Mucosa of rectum (tissue), 2 donors: ENCODE measurements at regions not wholly inside any gene's neighbourhood (a gene's known extent, or its start where the extent isn't known, plus 50 kb on each side); places are given as distances from the start of the nearest gene placed in this dataset.

ENCODE experiments used
- H3K27ac ChIP-seq, 2 donors: one replicate each; pipeline ENCODE4 v1.7.0; 2013; ENCODE audit warnings: inconsistent platforms in 2 of 2, low read depth in 2 of 2, low read length in 2 of 2
- H3K27me3 ChIP-seq, 2 donors: one replicate each; pipeline ENCODE4 v1.7.0; 2013; ENCODE audit warnings: low read length in 2 of 2; ENCODE audit not compliant: control insufficient read depth in 2 of 2, insufficient read depth in 2 of 2
- H3K36me3 ChIP-seq, 2 donors: one replicate each; pipeline ENCODE4 v1.7.0; 2013; ENCODE audit warnings: low read length in 2 of 2; ENCODE audit not compliant: control insufficient read depth in 2 of 2, insufficient read depth in 2 of 2
- H3K4me1 ChIP-seq, 2 donors: one replicate each; pipeline ENCODE4 v1.7.0; 2013; ENCODE audit warnings: low read length in 2 of 2, mild to moderate bottlenecking in 1 of 2; ENCODE audit not compliant: control insufficient read depth in 2 of 2, insufficient read depth in 2 of 2
- H3K4me3 ChIP-seq, 2 donors: one replicate each; pipeline ENCODE4 v1.7.0; 2013; ENCODE audit warnings: low read length in 2 of 2
- H3K9ac ChIP-seq, 2 donors: one replicate each; pipeline ENCODE4 v1.7.0; 2013; ENCODE audit warnings: low read length in 2 of 2, low read depth in 1 of 2, mild to moderate bottlenecking in 1 of 2
- H3K9me3 ChIP-seq, 2 donors: one replicate each; pipeline ENCODE4 v1.7.0; 2013; ENCODE audit warnings: low read length in 2 of 2; ENCODE audit not compliant: control insufficient read depth in 2 of 2
- donor health status: healthy.
- donor health status: Normal muscosa, but diverticular disease.

- no peak overlapping the region for H3K9ac ChIP-seq
- H3K36me3 ChIP-seq = no peaks in the 10 kb centered on the region
- H3K4me1 ChIP-seq = no peaks in the 10 kb centered on the region
- no peaks in the 10 kb centered on the region for H3K27me3 ChIP-seq
- H3K4me3 ChIP-seq = no peak overlapping the region
- peaks cover 0 to 4% of the 10 kb centered on the region in 2 donors for H3K9me3 ChIP-seq
- no peak overlapping the region for H3K27ac ChIP-seq
These were observed 1221.6 kb upstream of the NRXN1 start for GRCh38 chr2:52253416-52253980.

- no peak overlapping the region for H3K27ac ChIP-seq
- no peaks in the 10 kb centered on the region for H3K27me3 ChIP-seq
- no peak overlapping the region for H3K4me3 ChIP-seq
- peaks cover 0 to 3% of the 10 kb centered on the region in 2 donors for H3K9me3 ChIP-seq
- no peaks in the 10 kb centered on the region for H3K4me1 ChIP-seq
- H3K9ac ChIP-seq = no peak overlapping the region
- H3K36me3 ChIP-seq = no peaks in the 10 kb centered on the region
These were observed 1206.8 kb upstream of the NRXN1 start for GRCh38 chr2:52238782-52239181.

GRCh38 chr2:52222128-52222527 lies 1190.2 kb upstream of the NRXN1 start:
- Histone ChIP-seq H3K36me3 (no peaks in the 10 kb centered on the region), H3K4me1 (no peaks in the 10 kb centered on the region), H3K9me3 (no peaks in the 10 kb centered on the region), H3K4me3 (no peak overlapping the region), H3K9ac (no peak overlapping the region), H3K27ac (no peak overlapping the region), H3K27me3 (no peaks in the 10 kb centered on the region)

- no peaks in the 10 kb centered on the region for H3K36me3 ChIP-seq
- no peak overlapping the region for H3K27ac ChIP-seq
- H3K9ac ChIP-seq = no peak overlapping the region
- H3K4me3 ChIP-seq = no peak overlapping the region
- no peaks in the 10 kb centered on the region for H3K27me3 ChIP-seq
- no peaks in the 10 kb centered on the region for H3K4me1 ChIP-seq
- no peaks in the 10 kb centered on the region for H3K9me3 ChIP-seq
These were observed 1188.5 kb upstream of the NRXN1 start for GRCh38 chr2:52220393-52220792.

GRCh38 chr2:52210611-52211010 lies 1178.7 kb upstream of the NRXN1 start:
- no peaks in the 10 kb centered on the region for H3K36me3 ChIP-seq
- no peak overlapping the region for H3K9ac ChIP-seq
- no peaks in the 10 kb centered on the region for H3K4me1 ChIP-seq
- H3K27me3 ChIP-seq = no peaks in the 10 kb centered on the region
- no peak overlapping the region for H3K27ac ChIP-seq
- H3K9me3 ChIP-seq = no peaks in the 10 kb centered on the region
- no peak overlapping the region for H3K4me3 ChIP-seq

- no peaks in the 10 kb centered on the region for H3K4me1 ChIP-seq
- no peaks in the 10 kb centered on the region for H3K36me3 ChIP-seq
- H3K27ac ChIP-seq = no peak overlapping the region
- no peaks in the 10 kb centered on the region for H3K27me3 ChIP-seq
- H3K9me3 ChIP-seq = no peaks in the 10 kb centered on the region
- H3K4me3 ChIP-seq = no peak overlapping the region
- no peak overlapping the region for H3K9ac ChIP-seq
These were observed 1178.2 kb upstream of the NRXN1 start for GRCh38 chr2:52210161-52210560.

DNA sequence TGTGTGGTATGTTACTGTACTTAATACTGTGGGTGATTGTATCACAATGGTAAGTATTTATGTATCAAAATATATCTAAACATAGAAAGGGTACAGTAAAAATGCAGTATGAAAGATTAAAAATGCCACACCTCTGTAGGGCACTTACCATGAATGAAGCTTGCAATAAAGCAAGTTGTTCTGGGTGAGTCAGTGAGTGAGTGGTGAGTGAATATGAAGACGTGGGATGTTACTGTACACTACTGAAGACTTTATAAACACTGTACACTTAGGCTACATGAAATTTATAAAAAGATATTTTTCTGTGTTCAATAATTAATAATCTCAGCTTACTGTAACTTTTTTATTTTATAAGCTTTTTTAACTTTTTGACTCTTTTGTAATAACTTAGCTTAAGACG lies 1162.4 kb upstream of the NRXN1 start:
- H3K9me3 ChIP-seq = peaks cover 0 to 2% of the 10 kb centered on the region in 2 donors
- no peaks in the 10 kb centered on the region for H3K27me3 ChIP-seq
- no peak overlapping the region for H3K9ac ChIP-seq
- H3K27ac ChIP-seq = no peak overlapping the region
- no peak overlapping the region for H3K4me3 ChIP-seq
- H3K4me1 ChIP-seq = no peaks in the 10 kb centered on the region
- no peaks in the 10 kb centered on the region for H3K36me3 ChIP-seq

GRCh38 chr2:52193804-52194203 lies 1161.9 kb upstream of the NRXN1 start:
- H3K9ac ChIP-seq = no peak overlapping the region
- no peaks in the 10 kb centered on the region for H3K27me3 ChIP-seq
- H3K4me3 ChIP-seq = no peak overlapping the region
- peaks cover 0 to 2% of the 10 kb centered on the region in 2 donors for H3K9me3 ChIP-seq
- H3K36me3 ChIP-seq = no peaks in the 10 kb centered on the region
- H3K27ac ChIP-seq = no peak overlapping the region
- H3K4me1 ChIP-seq = no peaks in the 10 kb centered on the region

DNA sequence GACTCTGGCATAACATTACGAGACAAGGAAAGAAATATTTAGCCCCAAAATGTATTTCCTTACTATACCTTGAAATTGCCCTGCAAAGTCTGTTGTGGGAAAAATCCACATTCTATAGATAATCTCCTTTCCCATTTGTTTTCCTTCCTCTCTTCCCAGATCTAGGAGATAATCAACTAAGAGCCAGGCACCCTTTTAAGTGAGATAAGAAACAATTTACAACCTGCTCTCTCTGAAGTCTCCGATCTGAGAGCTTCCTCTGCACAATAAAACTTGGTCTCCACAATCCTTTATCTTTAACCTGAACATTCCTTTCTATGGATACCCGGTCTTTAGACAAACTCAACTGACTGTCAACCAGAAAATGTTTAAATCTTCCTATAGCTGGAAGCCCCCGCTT lies 1160.7 kb upstream of the NRXN1 start:
- peaks cover 0 to 2% of the 10 kb centered on the region in 2 donors for H3K9me3 ChIP-seq
- no peaks in the 10 kb centered on the region for H3K4me1 ChIP-seq
- no peaks in the 10 kb centered on the region for H3K27me3 ChIP-seq
- H3K9ac ChIP-seq = no peak overlapping the region
- no peak overlapping the region for H3K4me3 ChIP-seq
- no peak overlapping the region for H3K27ac ChIP-seq
- H3K36me3 ChIP-seq = no peaks in the 10 kb centered on the region

GRCh38 chr2:52181080-52181479 lies 1149.1 kb upstream of the NRXN1 start:
- Histone ChIP-seq H3K9ac (no peak overlapping the region), H3K27ac (no peak overlapping the region), H3K36me3 (no peaks in the 10 kb centered on the region), H3K9me3 (peaks cover 0 to 6% of the 10 kb centered on the region in 2 donors), H3K4me3 (no peak overlapping the region), H3K4me1 (no peaks in the 10 kb centered on the region), H3K27me3 (no peaks in the 10 kb centered on the region)

DNA sequence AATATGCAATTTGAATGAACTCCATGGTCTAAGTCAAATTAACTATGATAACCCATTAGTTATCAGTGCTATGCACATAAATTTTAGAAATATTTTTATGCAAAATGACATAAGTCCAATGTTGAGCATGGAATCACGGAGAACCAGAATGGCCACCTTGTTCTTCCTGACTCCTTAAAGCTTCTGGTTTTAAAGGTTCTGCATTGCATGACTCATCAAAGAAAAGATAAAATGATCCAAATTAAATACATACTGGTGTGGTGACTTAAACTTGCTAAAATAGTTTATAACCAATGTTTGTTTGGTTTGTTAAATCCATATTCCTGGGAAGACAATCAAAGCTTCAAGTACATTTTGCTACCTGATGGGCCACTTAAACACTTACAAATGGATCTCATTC lies 1146.9 kb upstream of the NRXN1 start:
- Histone ChIP-seq H3K9ac (no peak overlapping the region), H3K27ac (no peak overlapping the region), H3K4me1 (no peaks in the 10 kb centered on the region), H3K9me3 (peaks cover 0 to 3% of the 10 kb centered on the region in 2 donors), H3K36me3 (no peaks in the 10 kb centered on the region), H3K4me3 (no peak overlapping the region), H3K27me3 (no peaks in the 10 kb centered on the region)
